HAP-1 (cell line): ENCODE measurements at regions not wholly inside any gene's neighbourhood (a gene's known extent, or its start where the extent isn't known, plus 50 kb on each side); places are given as distances from the start of the nearest gene placed in this dataset.

ENCODE experiments used
- DNase-seq, 2 experiments: peaks; one replicate each; pipeline ENCODE4 v3.0.0-alpha.2; 2016 to 2020; ENCODE audit warnings: low spot score in 2 of 2
- H3K27me3 ChIP-seq: fragments of 250-450 bp; sonication (Bioruptor Pico); 2 replicates; pipeline ENCODE4 v1.5.1; 2020; ENCODE audit warnings: low read depth, mild to moderate bottlenecking, moderate library complexity
- H3K36me3 ChIP-seq: fragments of 250-450 bp; sonication (Bioruptor Pico); replicated peaks from 2 replicates; pipeline ENCODE4 v1.5.1; 2020; ENCODE audit warnings: mild to moderate bottlenecking
- H3K4me1 ChIP-seq: fragments of 250-450 bp; sonication (Bioruptor Pico); 2 replicates; pipeline ENCODE4 v1.5.1; 2020; ENCODE audit warnings: mild to moderate bottlenecking
- H3K4me3 ChIP-seq: fragments of 250-450 bp; sonication (Bioruptor Pico); 2 replicates; pipeline ENCODE4 v1.5.1; 2020; ENCODE audit warnings: mild to moderate bottlenecking, moderate library complexity
- H3K9me3 ChIP-seq: fragments of 250-450 bp; sonication (Bioruptor Pico); 2 replicates; pipeline ENCODE4 v1.5.1; 2020; ENCODE audit warnings: mild to moderate bottlenecking, moderate library complexity
- in situ Hi-C: fragments of 300-500 bp; cut with MboI; formaldehyde crosslinking; loops from 3 replicates; pipeline ENCODE4 v1.14.3; 2020; ENCODE audit warnings: low sequenced_read_pairs, inconsistent platforms, mixed read lengths

DNA sequence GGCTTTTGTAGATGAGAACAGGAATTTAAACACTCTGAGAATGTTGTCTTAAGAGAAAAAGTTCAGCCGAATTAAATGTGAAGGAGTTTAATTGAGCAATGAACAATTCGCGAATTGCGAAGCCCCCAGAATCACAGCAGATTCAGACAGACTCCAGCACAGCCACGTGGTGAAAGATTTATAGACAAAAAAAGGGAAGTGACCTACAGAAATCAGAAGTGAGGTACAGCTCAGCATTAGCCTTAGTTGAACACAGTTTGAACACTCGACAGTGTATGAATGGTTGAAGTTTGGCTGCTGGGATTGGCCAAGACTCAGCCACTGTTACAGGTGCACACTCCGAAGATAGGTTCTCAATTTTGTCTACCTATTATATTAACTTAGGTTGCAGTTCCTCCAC lies 264.0 kb upstream of the CHST9 start:
- Histone ChIP-seq H3K36me3 (no peaks in the 10 kb centered on the region), H3K9me3 (no peaks in the 10 kb centered on the region), H3K4me1 (no peaks in the 10 kb centered on the region), H3K27me3 (no peaks in the 10 kb centered on the region), H3K4me3 (no peak overlapping the region)
- no peak for DNase-seq
- in situ Hi-C loops = no loop called here

DNA sequence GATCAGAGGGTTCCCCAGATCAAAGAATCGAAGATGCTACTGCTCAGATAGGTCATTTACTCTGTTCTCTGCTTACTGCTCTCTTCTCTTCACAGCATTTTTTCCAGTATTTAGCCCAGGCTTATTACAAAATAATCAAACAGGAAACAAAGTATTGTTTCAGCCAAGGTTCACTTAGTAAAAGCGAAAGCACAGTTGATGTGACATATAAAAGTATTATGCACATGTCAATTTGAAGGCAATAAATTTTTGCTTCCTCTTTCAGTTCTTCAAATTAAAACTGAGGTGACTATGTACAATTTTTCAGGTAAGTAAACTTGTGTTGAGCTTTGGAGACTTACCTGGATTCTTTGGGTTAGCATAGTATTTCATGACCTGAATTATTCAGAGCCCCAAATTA lies 262.8 kb upstream of the CHST9 start:
- in situ Hi-C loops = no loop called here
- DNase-seq = no peak
- H3K4me1 ChIP-seq = no peaks in the 10 kb centered on the region
- no peak overlapping the region for H3K4me3 ChIP-seq
- H3K27me3 ChIP-seq = no peaks in the 10 kb centered on the region
- H3K9me3 ChIP-seq = no peaks in the 10 kb centered on the region
- no peaks in the 10 kb centered on the region for H3K36me3 ChIP-seq

DNA sequence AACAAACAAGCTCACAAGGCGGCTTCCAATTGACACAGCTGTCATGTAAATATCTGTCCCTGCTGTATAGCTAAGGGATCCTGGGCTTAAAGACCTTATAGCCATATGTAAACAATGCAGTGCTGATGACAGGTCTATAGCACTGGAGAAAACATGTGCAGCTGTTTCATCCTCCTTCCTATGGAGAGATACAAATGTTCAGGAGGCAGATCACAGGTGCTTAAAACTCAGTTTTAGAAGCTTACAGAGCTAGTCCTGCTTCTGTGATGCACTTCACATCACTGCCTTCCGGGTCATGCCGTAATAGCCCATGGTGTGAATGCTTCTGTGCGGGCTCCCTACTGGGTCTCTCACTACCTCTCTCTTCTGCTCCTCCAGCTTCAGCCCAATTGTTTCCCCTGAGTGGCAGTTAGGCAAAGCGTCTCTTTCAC lies 262.4 kb upstream of the CHST9 start:
- in situ Hi-C loops = no loop called here
- no peak for DNase-seq
- Histone ChIP-seq H3K27me3 (no peaks in the 10 kb centered on the region), H3K4me1 (no peaks in the 10 kb centered on the region), H3K4me3 (no peak overlapping the region), H3K9me3 (no peaks in the 10 kb centered on the region), H3K36me3 (no peaks in the 10 kb centered on the region)

DNA sequence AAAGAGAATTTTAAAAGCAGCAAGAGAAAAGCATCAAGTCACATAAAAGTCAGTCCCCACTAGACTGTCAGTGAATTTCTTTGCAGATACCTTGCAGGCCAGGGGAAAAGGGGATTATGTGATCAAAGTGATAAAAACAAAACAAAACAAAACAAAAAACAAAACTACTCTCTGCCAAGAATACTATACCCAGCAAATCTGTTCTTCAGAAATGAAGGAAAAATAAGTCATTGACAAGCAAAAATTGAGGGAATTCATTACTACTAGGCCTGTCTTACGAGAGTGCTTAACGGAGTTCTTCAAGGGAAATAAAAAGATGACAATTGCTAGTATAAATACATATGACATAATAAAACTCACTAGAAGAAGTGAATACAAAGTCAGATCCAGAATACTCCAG lies 245.5 kb upstream of the CHST9 start:
- no peaks in the 10 kb centered on the region for H3K9me3 ChIP-seq
- in situ Hi-C loops = no loop called here
- H3K36me3 ChIP-seq = no peaks in the 10 kb centered on the region
- no peak overlapping the region for H3K4me3 ChIP-seq
- H3K27me3 ChIP-seq = no peaks in the 10 kb centered on the region; the same call in 1 of the 2 replicates
- H3K4me1 ChIP-seq = no peaks in the 10 kb centered on the region
- no peak for DNase-seq

DNA sequence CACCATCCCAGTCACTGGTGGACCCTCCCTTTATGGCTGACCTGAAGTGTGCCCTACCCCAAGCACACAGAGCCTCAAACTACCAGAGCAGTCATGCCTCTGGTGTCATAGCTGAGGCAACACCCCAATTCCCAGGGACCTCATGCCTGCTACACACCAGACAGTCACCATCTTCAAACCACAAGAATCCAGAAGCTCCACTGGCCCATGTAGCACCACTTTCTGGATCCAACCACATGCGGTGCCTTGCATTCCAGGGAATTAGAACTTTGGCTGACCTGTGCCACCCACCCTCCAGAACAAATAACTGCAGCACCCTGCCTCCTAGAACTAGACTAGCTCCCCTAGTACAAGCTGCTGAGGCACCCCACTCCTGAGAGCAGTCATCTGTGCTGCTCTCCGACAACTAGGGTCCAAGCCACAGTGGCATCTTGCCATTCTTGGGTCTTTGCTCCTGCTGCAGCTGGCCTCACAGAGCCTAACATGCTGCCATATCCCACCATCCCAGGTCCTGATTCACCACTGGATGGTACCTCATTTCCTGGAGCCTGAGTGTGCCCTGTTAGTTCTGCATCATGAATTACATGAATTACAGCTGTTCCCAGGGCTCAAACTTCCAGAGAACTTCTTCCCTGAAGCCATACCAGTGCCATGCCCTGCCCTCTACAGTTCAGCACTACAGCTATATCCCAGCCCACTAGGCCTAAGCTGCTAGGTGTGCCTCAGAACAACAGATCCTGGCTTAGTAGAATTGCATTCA lies 243.8 kb upstream of the CHST9 start:
- Histone ChIP-seq H3K4me1 (no peaks in the 10 kb centered on the region), H3K4me3 (no peak overlapping the region), H3K9me3 (no peaks in the 10 kb centered on the region), H3K27me3 (no peaks in the 10 kb centered on the region), H3K36me3 (no peaks in the 10 kb centered on the region)
- in situ Hi-C loops = no loop called here
- no peak for DNase-seq

DNA sequence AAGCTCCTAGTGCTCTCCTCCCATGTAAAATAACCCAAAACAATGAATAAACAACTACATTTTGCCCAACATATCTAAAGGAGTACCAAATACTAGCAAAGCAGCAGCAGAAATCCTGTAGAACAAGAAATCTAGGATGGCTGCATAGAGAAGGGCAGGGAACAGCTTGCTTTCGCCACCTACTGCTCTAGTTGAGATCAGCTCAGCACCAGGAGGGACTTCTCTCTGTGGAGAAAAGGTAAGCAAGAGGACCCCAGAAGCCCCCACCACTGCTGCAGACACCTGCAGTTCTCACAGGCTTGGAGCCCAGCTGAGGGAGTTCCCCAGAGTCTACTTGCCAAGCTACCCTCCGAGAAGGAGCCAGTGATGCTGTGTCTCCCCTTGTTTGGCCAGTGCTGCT lies 243.0 kb upstream of the CHST9 start:
- no peak for DNase-seq
- H3K4me3 ChIP-seq = no peak overlapping the region
- in situ Hi-C loops = no loop called here
- H3K9me3 ChIP-seq = no peaks in the 10 kb centered on the region
- no peaks in the 10 kb centered on the region for H3K27me3 ChIP-seq
- H3K4me1 ChIP-seq = no peaks in the 10 kb centered on the region
- no peaks in the 10 kb centered on the region for H3K36me3 ChIP-seq

- DNase-seq = no peak
- in situ Hi-C loops = no loop called here
- H3K4me1 ChIP-seq = no peaks in the 10 kb centered on the region
These were observed 238.5 kb upstream of the CHST9 start for GRCh38 chr18:27423581-27423980.

GRCh38 chr18:27419646-27420045 lies 234.5 kb upstream of the CHST9 start:
- Histone ChIP-seq H3K4me3 (no peak overlapping the region), H3K9me3 (no peaks in the 10 kb centered on the region), H3K36me3 (no peaks in the 10 kb centered on the region), H3K4me1 (no peaks in the 10 kb centered on the region), H3K27me3 (no peaks in the 10 kb centered on the region)
- in situ Hi-C loops = no loop called here
- peak in 1 of 2 experiments; percentile 7 for DNase-seq

More at GRCh38 chr18:27423581-27423980, 238.5 kb upstream of the CHST9 start:
- Histone ChIP-seq H3K4me3 (no peak overlapping the region), H3K36me3 (no peaks in the 10 kb centered on the region), H3K27me3 (no peaks in the 10 kb centered on the region), H3K9me3 (no peaks in the 10 kb centered on the region)

GRCh38 chr18:27415495-27415894 lies 230.4 kb upstream of the CHST9 start:
- in situ Hi-C loops = no loop called here
- Histone ChIP-seq H3K27me3 (no peaks in the 10 kb centered on the region), H3K4me1 (no peaks in the 10 kb centered on the region), H3K4me3 (no peak overlapping the region), H3K36me3 (no peaks in the 10 kb centered on the region), H3K9me3 (no peaks in the 10 kb centered on the region)
- no peak for DNase-seq

DNA sequence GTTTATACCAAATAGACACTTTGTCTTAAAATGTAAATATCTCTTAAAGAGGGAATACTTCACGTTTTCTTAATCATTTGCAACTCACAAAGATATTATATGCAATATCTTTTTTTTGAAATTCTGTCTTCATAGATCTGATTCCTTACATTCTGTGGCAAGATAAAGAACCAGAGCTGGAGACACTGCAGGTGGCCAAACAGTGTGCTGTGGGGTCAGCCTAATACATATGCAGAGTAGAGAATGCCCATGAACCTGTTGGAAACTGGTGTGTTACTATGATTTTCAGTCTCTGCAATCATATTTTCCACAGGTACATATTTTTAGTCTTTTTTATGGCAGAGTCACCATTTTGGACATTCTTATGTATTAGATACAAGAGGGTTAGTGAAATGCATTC lies 229.6 kb upstream of the CHST9 start:
- no peaks in the 10 kb centered on the region for H3K4me1 ChIP-seq
- no peaks in the 10 kb centered on the region for H3K27me3 ChIP-seq
- no peaks in the 10 kb centered on the region for H3K9me3 ChIP-seq
- no peak overlapping the region for H3K4me3 ChIP-seq
- no peaks in the 10 kb centered on the region for H3K36me3 ChIP-seq
- in situ Hi-C loops = no loop called here
- no peak for DNase-seq

GRCh38 chr18:27413495-27414401 lies 228.6 kb upstream of the CHST9 start:
- no peak for DNase-seq
- Histone ChIP-seq H3K4me3 (no peak overlapping the region), H3K27me3 (no peaks in the 10 kb centered on the region), H3K36me3 (no peaks in the 10 kb centered on the region), H3K9me3 (no peaks in the 10 kb centered on the region), H3K4me1 (no peaks in the 10 kb centered on the region)
- in situ Hi-C loops = no loop called here

DNA sequence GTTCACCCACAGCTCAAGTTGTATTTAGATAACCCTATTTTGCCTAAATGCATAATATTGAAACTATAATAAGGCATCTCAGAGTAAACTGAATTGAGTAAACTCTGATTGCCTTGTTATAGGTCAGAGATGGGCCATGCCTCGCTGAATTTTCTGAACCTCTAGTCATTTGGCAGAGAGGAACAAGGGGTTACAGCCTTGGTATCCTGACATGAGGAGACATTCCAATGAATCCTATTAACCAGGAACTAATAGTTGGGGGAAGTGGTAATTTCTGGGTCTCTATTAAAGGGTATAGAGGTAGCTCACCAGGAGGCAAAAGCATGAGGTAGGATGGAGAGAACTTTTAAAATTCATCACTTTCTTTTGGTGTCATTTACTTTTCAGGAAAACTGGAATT lies 227.4 kb upstream of the CHST9 start:
- Histone ChIP-seq H3K9me3 (no peaks in the 10 kb centered on the region), H3K4me3 (no peak overlapping the region), H3K27me3 (no peaks in the 10 kb centered on the region), H3K4me1 (no peaks in the 10 kb centered on the region), H3K36me3 (no peaks in the 10 kb centered on the region)
- no peak for DNase-seq
- in situ Hi-C loops = no loop called here

DNA sequence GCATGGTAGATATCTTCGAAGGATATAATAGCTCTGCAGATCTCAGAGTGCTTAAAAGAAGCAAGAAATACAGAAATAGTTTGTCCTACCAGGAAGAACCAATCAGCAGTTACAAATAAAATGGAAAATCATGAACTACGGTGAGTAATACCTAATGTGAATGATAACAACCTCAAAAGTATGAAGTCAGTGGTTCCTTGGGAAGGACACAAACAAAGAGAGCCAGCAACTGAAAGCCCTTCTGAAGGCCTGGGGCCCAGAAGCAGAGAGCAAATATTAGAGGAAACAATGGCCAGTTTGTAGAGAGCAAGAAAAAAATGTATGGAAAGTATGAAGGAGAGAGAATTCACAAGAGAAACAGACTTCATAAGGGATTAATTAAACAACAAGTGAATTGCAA lies 226.8 kb upstream of the CHST9 start:
- Histone ChIP-seq H3K4me3 (no peak overlapping the region), H3K27me3 (no peaks in the 10 kb centered on the region), H3K9me3 (no peaks in the 10 kb centered on the region), H3K36me3 (no peaks in the 10 kb centered on the region), H3K4me1 (no peaks in the 10 kb centered on the region)
- DNase-seq = no peak
- in situ Hi-C loops = no loop called here

DNA sequence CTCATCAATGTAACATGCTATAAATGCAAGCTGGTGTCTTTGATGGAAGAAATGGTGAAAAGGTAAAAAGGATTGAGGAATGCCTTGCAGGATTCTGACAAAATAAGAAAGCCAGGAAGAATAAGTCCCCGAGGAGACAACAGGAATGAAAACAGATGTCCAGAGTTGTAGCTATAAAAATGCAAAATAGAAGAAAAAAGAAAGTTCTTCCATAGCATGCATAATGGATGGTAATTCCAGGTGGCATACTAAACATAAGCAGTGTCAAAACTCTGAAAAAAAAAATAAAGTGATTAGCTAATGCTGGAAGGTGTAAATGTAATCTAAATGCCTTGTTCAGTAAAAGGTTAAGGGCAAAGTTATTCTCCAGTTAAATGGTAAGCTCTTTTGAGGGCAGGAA lies 225.9 kb upstream of the CHST9 start:
- Histone ChIP-seq H3K27me3 (no peaks in the 10 kb centered on the region), H3K4me1 (no peaks in the 10 kb centered on the region), H3K4me3 (no peak overlapping the region), H3K9me3 (no peaks in the 10 kb centered on the region), H3K36me3 (no peaks in the 10 kb centered on the region)
- no peak for DNase-seq
- in situ Hi-C loops = no loop called here
